HCT116 (cell line): ENCODE measurements at regions not wholly inside any gene's neighbourhood (a gene's known extent, or its start where the extent isn't known, plus 50 kb on each side); places are given as distances from the start of the nearest gene placed in this dataset.

Source experiments
- EGR1 ChIP-seq: IDR thresholded peaks from 2 replicates; pipeline ENCODE4 v1.6.1; 2012; ENCODE audit warnings: low read depth
- EZH2 ChIP-seq: fragments of 200-600 bp; sonication (generic); IDR thresholded peaks from 2 replicates; pipeline ENCODE4 v1.6.1; 2017; ENCODE audit warnings: antibody characterized with exemption, mixed run types
- EZH2phosphoT487 ChIP-seq: fragments of 200-600 bp; IDR thresholded peaks from 2 replicates; pipeline ENCODE4 v1.6.1; 2018; ENCODE audit warnings: antibody characterized with exemption, borderline replicate concordance
- FOSL1 ChIP-seq: IDR thresholded peaks from 2 replicates; pipeline ENCODE4 v1.6.1; 2012; ENCODE audit warnings: low read depth
- POLR2A ChIP-seq: IDR thresholded peaks from 2 replicates; pipeline ENCODE4 v1.7.0; 2011; ENCODE audit warnings: borderline replicate concordance; ENCODE audit not compliant: insufficient read depth, insufficient read length; ENCODE audit errors: extremely low read depth
- POLR2AphosphoS5 ChIP-seq: IDR thresholded peaks from 2 replicates; pipeline ENCODE4 v1.6.1; 2011; ENCODE audit warnings: mild to moderate bottlenecking, low read depth, low read length, moderate library complexity
- RAD21 ChIP-seq: IDR thresholded peaks from 2 replicates; pipeline ENCODE4 v1.6.1; 2012; ENCODE audit warnings: low read depth, mild to moderate bottlenecking
- SP1 ChIP-seq: IDR thresholded peaks from 2 replicates; pipeline ENCODE4 v1.6.1; 2012; ENCODE audit warnings: low read depth
- TF ChIP-seq, protein P1 (sequence below), 3 experiments: fragments of 200-600 bp in 1 of 3; sonication (generic) in 1 of 3; IDR thresholded peaks in 2 of 3; conservative IDR thresholded peaks in 1 of 3; 2 replicates each; pipeline ENCODE4 v1.5.1; 2012 to 2017; ENCODE audit warnings: low read depth in 2 of 3, low read length in 2 of 3, antibody characterized with exemption in 1 of 3, borderline replicate concordance in 1 of 3, control low read depth in 1 of 3, mild to moderate bottlenecking in 1 of 3, mixed read lengths in 1 of 3, mixed run types in 1 of 3, moderate library complexity in 1 of 3; ENCODE audit not compliant: insufficient read depth in 1 of 3

- TF ChIP-seq, protein P1, sequence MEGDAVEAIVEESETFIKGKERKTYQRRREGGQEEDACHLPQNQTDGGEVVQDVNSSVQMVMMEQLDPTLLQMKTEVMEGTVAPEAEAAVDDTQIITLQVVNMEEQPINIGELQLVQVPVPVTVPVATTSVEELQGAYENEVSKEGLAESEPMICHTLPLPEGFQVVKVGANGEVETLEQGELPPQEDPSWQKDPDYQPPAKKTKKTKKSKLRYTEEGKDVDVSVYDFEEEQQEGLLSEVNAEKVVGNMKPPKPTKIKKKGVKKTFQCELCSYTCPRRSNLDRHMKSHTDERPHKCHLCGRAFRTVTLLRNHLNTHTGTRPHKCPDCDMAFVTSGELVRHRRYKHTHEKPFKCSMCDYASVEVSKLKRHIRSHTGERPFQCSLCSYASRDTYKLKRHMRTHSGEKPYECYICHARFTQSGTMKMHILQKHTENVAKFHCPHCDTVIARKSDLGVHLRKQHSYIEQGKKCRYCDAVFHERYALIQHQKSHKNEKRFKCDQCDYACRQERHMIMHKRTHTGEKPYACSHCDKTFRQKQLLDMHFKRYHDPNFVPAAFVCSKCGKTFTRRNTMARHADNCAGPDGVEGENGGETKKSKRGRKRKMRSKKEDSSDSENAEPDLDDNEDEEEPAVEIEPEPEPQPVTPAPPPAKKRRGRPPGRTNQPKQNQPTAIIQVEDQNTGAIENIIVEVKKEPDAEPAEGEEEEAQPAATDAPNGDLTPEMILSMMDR (IDR thresholded peaks at IDR 0.05 in 2 of 3, conservative IDR thresholded peaks at IDR 0.05 in 1 of 3; ENCODE audit: borderline replicate concordance in 1 of 3, insufficient read depth in 1 of 3, low read depth in 2 of 3, low read length in 2 of 3), result no peak
- no peak for TF ChIP-seq RAD21
- TF ChIP-seq EZH2phosphoT487, result no peak
- no peak for TF ChIP-seq POLR2AphosphoS5
- TF ChIP-seq EGR1, result no peak
- no peak for TF ChIP-seq POLR2A
- TF ChIP-seq EZH2, result no peak
- no peak for TF ChIP-seq SP1
- no peak for TF ChIP-seq FOSL1
Measured at GRCh38 chr14:98926801-98927200, 345.2 kb downstream of the BCL11B start.
